CD14-positive monocyte (primary cell): ENCODE measurements at regions not wholly inside any gene's neighbourhood (a gene's known extent, or its start where the extent isn't known, plus 50 kb on each side); places are given as distances from the start of the nearest gene placed in this dataset.

ENCODE experiments used
- DNase-seq, 3 donors: peaks; one replicate each; pipeline ENCODE4 v3.0.0-alpha.2; 2011 to 2022
- H2AFZ ChIP-seq: 2 replicates; pipeline ENCODE4 v1.6.0; 2012; ENCODE audit warnings: mild to moderate bottlenecking, low read depth, low read length, inconsistent platforms; ENCODE audit not compliant: insufficient read depth, poor library complexity, severe bottlenecking
- H3K27ac ChIP-seq, 2 donors: 1 replicate in 1 of 2; 2 replicates in 1 of 2; pipeline ENCODE4 v1.5.1; 2012 to 2013; ENCODE audit warnings: low read length in 2 of 2, control low read depth in 1 of 2, inconsistent platforms in 1 of 2, low read depth in 1 of 2, mild to moderate bottlenecking in 1 of 2
- H3K27me3 ChIP-seq, 2 donors: one replicate each; pipeline versions ENCODE4 v1.6.0 to v1.6.1; 2011 to 2013; ENCODE audit warnings: low read length in 2 of 2; ENCODE audit not compliant: control insufficient read depth in 2 of 2, insufficient read depth in 2 of 2
- H3K36me3 ChIP-seq, 2 donors: replicated peaks in 1 of 2; 1 replicate in 1 of 2; 2 replicates in 1 of 2; pipeline versions ENCODE4 v1.5.1 to v1.6.1; 2012 to 2013; ENCODE audit warnings: low read length in 2 of 2, control low read depth in 1 of 2, inconsistent platforms in 1 of 2, mild to moderate bottlenecking in 1 of 2; ENCODE audit not compliant: insufficient read depth in 2 of 2, control insufficient read depth in 1 of 2
- H3K4me1 ChIP-seq, 2 donors: 1 replicate in 1 of 2; 2 replicates in 1 of 2; pipeline versions ENCODE4 v1.5.1 to v1.6.1; 2012 to 2013; ENCODE audit warnings: low read length in 2 of 2, control low read depth in 1 of 2, inconsistent platforms in 1 of 2, mild to moderate bottlenecking in 1 of 2, moderate library complexity in 1 of 2; ENCODE audit not compliant: insufficient read depth in 2 of 2, control insufficient read depth in 1 of 2
- H3K4me2 ChIP-seq: replicated peaks from 2 replicates; pipeline ENCODE3; 2012; ENCODE audit warnings: low read length, moderate library complexity, mild to moderate bottlenecking; ENCODE audit not compliant: poor library complexity, severe bottlenecking; ENCODE audit errors: extremely low read depth
- H3K4me3 ChIP-seq, 3 experiments: fragments of 200-600 bp in 1 of 3; sonication (generic) in 1 of 3; replicated peaks in 1 of 3; 1 replicate in 2 of 3; 2 replicates in 1 of 3; pipeline ENCODE4 v1.5.1; 2011 to 2013; ENCODE audit warnings: low read length in 3 of 3, mild to moderate bottlenecking in 3 of 3, control low read depth in 2 of 3, low read depth in 2 of 3, inconsistent platforms in 1 of 3, moderate library complexity in 1 of 3
- H3K79me2 ChIP-seq: 2 replicates; pipeline ENCODE4 v1.6.0; 2012; ENCODE audit warnings: mild to moderate bottlenecking, control low read depth, inconsistent platforms, low read length, moderate library complexity; ENCODE audit not compliant: insufficient read depth
- H3K9ac ChIP-seq: 2 replicates; pipeline ENCODE4 v1.6.0; 2017; ENCODE audit warnings: low read length, mild to moderate bottlenecking; ENCODE audit not compliant: insufficient read depth, poor library complexity, severe bottlenecking
- H3K9me3 ChIP-seq, 2 donors: replicated peaks in 1 of 2; 1 replicate in 1 of 2; 2 replicates in 1 of 2; pipeline versions ENCODE4 v1.5.1 to v1.6.1; 2012 to 2013; ENCODE audit warnings: low read length in 2 of 2, control low read depth in 1 of 2; ENCODE audit not compliant: control insufficient read depth in 1 of 2, insufficient read depth in 1 of 2
- H4K20me1 ChIP-seq: 2 replicates; pipeline ENCODE4 v1.6.0; 2012; ENCODE audit warnings: mild to moderate bottlenecking, low read length, control low read depth, moderate library complexity; ENCODE audit not compliant: insufficient read depth
- H3K27ac Mint-ChIP-seq, 7 donors: one replicate each; pipeline ENCODE4 v1.8.0; 2020; ENCODE audit warnings: mild to moderate bottlenecking in 7 of 7, mixed read lengths in 7 of 7, moderate library complexity in 6 of 7, inconsistent platforms in 2 of 7
- H3K27me3 Mint-ChIP-seq, 3 donors: one replicate each; pipeline ENCODE4 v1.8.0; 2021 to 2022; ENCODE audit warnings: low read depth in 3 of 3, mild to moderate bottlenecking in 3 of 3, mixed read lengths in 3 of 3, moderate library complexity in 3 of 3, inconsistent platforms in 1 of 3
- H3K36me3 Mint-ChIP-seq, 2 donors: one replicate each; pipeline ENCODE4 v1.8.0; 2020; ENCODE audit warnings: mixed read lengths in 2 of 2, inconsistent platforms in 1 of 2, mild to moderate bottlenecking in 1 of 2
- H3K4me1 Mint-ChIP-seq: one replicate; pipeline ENCODE4 v1.8.0; 2020; ENCODE audit warnings: mild to moderate bottlenecking, mixed read lengths
- H3K4me3 Mint-ChIP-seq, 2 donors: one replicate each; pipeline ENCODE4 v1.8.0; 2020; ENCODE audit warnings: mild to moderate bottlenecking in 2 of 2, mixed read lengths in 2 of 2, moderate library complexity in 1 of 2
- H3K9me3 Mint-ChIP-seq, 7 donors: one replicate each; pipeline ENCODE4 v1.8.0; 2020 to 2022; ENCODE audit warnings: mixed read lengths in 7 of 7, mild to moderate bottlenecking in 6 of 7, moderate library complexity in 6 of 7, inconsistent platforms in 2 of 7
- CTCF ChIP-seq: fragments of 200-600 bp; IDR thresholded peaks from one replicate; pipeline ENCODE4 v1.8.0; 2022; ENCODE audit warnings: antibody characterized with exemption, mild to moderate bottlenecking
- WGBS: methylation state at CpG from one replicate; pipeline ENCODE4 v1.1.5; 2013; ENCODE audit warnings: missing lambda C conversion rate; ENCODE audit not compliant: insufficient coverage; 5-methylcytosine and 5-hydroxymethylcytosine counted together
- intact Hi-C, 2 donors: fragments of 100-400 bp; cut with micrococcal nuclease; formaldehyde crosslinking; loops; one replicate each; pipeline versions ENCODE4 v1.15.0 to v1.15.1; 2023

GRCh38 chr21:14744368-14744767, 198.3 kb upstream of the SAMSN1 start:
- Histone ChIP-seq H3K9ac (no peak overlapping the region), H4K20me1 (no peaks in the 10 kb centered on the region), H3K27ac (no peak overlapping the region), H3K9me3 (peaks cover 0 to 5% of the 10 kb centered on the region in 2 donors), H3K4me3 (no peak overlapping the region), H3K79me2 (no peaks in the 10 kb centered on the region), H3K27me3 (no peaks in the 10 kb centered on the region), H3K4me2 (no peak overlapping the region), H3K4me1 (no peaks in the 10 kb centered on the region), H3K36me3 (no peaks in the 10 kb centered on the region), H2AFZ (no peak overlapping the region)
- Mint-ChIP-seq H3K36me3 (no peaks in the 10 kb centered on the region), H3K27ac (no peak overlapping the region), H3K4me1 (peaks cover 14% of the 10 kb centered on the region), H3K4me3 (no peak overlapping the region), H3K9me3 (peaks cover 2 to 13% (median 8%) of the 10 kb centered on the region in 7 donors), H3K27me3 (peaks cover 0 to 2% (median 0%) of the 10 kb centered on the region in 3 donors)
- no peak for TF ChIP-seq CTCF
- intact Hi-C loops: loop anchor here in 1 of 2 donors (10.0 kb wide), 1 partner anchor 320 kb away; no protein-coding TSS in a partner anchor
- no peak for DNase-seq
- no CpG with 5 or more reads among the region's 1 CpG for WGBS

- Histone ChIP-seq H3K9me3 (peaks cover 0 to 5% of the 10 kb centered on the region in 2 donors), H3K36me3 (no peaks in the 10 kb centered on the region), H4K20me1 (no peaks in the 10 kb centered on the region), H3K4me3 (no peak overlapping the region), H3K79me2 (no peaks in the 10 kb centered on the region), H3K27me3 (no peaks in the 10 kb centered on the region), H3K4me1 (no peaks in the 10 kb centered on the region), H3K4me2 (no peak overlapping the region), H3K9ac (no peak overlapping the region), H3K27ac (no peak overlapping the region), H2AFZ (no peak overlapping the region)
- DNase-seq: no peak
- no peak overlapping the region for H3K27ac Mint-ChIP-seq
- intact Hi-C loops: loop anchor here in 1 of 2 donors (10.0 kb wide), 1 partner anchor 317 kb away; no protein-coding TSS in a partner anchor
- no peaks in the 10 kb centered on the region for H3K36me3 Mint-ChIP-seq
- no peaks in the 10 kb centered on the region for H3K27me3 Mint-ChIP-seq
- H3K9me3 Mint-ChIP-seq: peaks cover 2 to 13% (median 8%) of the 10 kb centered on the region in 7 donors
- H3K4me3 Mint-ChIP-seq: no peak overlapping the region
- no peak for TF ChIP-seq CTCF
- no CpG with 5 or more reads among the region's 2 CpGs for WGBS
- H3K4me1 Mint-ChIP-seq: peaks cover 14% of the 10 kb centered on the region
These were observed 196.0 kb upstream of the SAMSN1 start for GRCh38 chr21:14742119-14742518.
